Activated CD4-positive, alpha-beta T cell treated with anti-CD3 and anti-CD28 coated beads for 24 hours (primary cell): ENCODE measurements at regions not wholly inside any gene's neighbourhood (a gene's known extent, or its start where the extent isn't known, plus 50 kb on each side); places are given as distances from the start of the nearest gene placed in this dataset.
"Not testable (repeated sequence)": the region's sequence is repeated elsewhere in the genome, so short reads cannot be mapped to it uniquely, and the experiment has no call there.

Experiments used
- DNase-seq, 2 donors: peaks; one replicate each; pipeline ENCODE4 v3.0.0-alpha.2; 2020; ENCODE audit warnings: low read depth in 2 of 2

DNA sequence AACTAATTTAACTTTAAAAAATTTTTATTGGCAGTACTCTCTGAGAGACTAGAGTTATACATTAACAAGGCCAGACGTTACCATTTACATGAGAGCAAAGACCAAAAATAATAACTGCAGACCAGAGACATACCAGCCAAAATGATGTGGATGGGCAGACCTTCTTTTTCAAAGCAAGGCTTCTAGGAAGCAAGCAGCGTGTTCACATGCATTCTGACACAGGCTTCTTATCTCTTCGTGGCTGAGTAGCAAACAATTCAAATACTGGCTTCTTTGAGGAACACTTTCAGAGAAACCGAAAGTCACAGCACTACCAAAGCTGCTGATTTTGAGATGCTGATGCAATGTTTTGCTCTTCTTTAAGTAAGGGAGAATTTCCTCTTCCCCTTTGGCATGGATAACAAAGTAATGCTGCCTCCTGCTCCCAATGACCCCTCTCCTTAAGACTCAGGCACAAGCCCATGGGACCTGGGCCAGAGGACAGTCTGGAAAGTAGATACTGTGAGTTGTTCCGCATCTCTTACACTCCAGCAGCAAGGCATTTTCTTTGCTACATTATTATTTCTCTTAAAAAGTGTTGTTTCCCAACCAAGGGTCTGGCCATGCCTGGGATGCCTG lies 181.9 kb downstream of the MREG start:
- no peak for DNase-seq

DNA sequence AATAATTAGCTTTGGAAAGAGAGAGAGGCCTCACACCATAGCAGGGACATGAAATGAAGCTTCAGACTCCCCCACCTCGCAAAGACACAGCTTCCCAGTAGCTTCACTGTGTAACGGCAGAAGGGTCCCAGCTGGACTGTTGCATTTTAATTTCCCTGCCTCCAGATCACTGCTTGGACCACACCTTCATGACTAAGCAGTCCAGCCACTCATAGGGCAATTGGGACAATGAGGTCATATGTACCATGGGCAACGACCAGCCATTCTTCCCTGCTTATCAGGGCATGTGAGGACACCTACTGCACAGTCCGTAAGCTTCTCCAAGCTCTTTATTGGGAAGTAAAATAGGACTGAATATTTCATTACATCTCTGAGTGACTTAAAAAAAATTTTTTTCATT lies 183.0 kb downstream of the MREG start:
- DNase-seq: no peak

DNA sequence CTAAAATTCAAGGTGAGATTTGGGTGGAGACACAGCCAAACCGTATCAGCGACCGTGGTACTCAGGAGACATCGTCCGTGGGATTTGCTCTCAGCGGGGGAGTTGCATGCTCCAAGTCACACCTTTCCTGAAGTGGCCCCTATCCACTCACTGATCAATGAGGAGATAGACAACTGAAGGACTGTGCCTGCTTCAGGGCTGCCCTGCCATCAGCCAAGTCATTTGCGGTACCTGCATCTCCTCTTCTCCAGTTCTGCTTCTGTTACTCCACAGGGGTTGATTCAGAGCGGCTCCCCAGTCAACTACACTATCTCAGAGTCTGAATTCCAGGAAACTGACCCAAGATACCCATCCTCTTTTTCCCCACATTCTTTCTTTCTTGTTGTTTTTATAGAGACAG lies 184.1 kb downstream of the MREG start:
- DNase-seq: no peak

DNA sequence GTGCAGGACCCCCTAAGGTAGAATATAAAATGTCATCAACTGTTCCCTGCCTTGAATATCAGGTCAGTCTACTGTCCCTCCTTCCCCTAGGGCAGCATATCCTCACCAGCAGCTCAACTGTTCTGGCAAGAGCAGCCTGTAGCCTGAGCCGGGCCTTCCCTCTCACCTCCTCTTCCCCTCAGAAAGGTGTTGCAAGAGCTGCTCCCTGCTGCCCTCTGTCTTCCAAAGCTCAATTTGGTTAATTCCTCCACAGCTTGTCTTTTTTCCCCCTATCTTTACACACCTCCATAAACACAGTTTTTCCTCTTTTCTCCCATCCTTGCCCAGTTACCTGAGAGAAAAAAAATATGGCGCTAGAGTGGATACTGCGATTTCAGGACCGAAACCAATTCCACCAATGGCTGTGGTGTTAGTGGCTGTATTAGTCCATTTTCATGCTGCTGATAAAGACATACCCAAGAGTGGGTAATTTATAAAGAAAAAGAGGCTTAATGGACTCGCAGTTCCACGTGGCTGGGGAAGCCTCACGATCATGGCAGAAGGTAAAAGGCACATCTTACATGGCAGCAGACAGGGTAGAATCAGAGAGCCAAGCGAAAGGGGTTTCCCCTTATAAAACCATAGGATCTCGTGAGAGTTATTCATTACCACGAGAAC lies 184.7 kb downstream of the MREG start:
- DNase-seq: peak; percentile 3 to 4

DNA sequence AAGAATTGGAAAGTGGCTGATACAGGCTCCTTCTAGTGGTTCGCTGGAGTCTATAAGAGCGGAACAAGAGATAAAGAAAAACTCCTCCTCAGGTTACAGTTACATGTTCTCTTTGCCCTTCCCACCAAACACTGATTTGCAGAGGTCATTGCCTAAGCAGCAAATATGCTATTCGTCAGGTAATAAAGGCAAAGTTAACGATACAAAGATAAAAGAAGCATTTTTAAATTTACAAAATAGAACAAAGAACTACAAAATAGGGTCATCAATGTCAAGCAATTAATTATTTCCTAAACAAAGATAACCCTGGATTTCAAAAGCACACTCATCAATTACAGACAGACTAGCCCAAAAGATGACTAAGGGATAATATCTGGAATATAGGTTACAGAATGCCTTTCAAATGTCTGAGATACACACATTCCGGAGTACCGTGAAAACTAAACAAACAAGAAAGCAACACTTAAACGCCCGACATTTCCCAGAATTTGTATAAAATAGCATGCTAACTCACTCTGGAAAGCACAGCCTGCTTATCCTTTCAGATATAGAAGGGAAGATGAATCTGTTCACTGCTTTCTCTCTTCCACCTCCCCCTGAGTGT lies 186.4 kb downstream of the MREG start:
- no peak for DNase-seq

DNA sequence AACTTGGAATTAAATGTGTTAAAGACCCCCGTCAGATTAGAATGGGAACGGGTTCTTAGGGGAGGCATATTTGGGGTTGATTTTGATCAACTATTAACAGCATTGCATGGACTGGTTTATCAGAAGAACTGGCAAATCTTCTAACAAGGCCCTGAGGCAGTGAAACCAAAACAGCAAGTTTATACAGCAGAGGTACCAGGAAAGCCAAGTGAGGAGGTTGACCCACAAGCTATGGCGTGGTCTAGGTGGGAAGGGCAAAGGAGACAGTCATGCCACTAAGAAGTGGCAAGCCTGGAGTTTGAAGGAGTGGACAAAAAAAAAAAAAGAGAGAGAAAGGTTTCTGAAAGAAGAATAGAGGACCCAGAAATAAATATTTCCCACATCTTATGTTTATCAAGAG lies 187.0 kb downstream of the MREG start:
- DNase-seq: no peak

DNA sequence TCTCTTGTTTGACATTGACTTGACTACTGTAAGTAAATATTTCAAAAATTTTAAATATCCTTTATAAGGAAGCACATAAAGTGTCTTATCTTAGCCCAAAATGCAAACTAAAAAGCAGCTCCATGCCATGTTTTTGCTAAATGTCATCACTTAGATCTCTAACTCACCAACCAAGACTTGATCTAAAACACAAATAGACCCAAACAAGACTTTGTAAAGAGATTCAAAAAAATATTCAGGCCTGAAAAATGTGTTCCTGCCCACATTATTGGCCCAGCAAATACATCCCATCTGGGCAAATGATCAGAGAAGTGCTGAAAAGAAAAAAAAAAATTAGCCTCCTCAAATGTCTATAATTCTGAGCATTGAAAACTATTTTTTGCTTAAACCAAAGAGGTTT lies 187.6 kb downstream of the MREG start:
- no peak for DNase-seq

DNA sequence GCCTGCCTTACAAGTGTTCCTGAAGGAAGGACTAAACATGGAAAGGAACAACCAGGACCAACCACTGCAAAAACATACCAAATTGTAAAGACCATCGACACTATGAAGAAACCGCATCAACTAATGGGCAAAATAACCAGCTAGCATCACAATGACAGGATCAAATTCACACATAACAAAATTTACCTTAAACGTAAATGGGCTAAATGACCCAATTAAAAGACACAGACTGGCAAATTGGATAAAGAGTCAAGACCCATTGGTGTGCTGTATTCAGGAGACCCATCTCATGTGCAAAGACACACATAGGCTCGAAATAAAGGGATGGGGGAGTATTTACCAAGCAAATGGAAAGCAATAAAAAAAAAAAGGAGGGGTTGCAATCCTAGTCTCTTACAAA lies 192.1 kb downstream of the MREG start:
- DNase-seq: not testable (repeated sequence)

DNA sequence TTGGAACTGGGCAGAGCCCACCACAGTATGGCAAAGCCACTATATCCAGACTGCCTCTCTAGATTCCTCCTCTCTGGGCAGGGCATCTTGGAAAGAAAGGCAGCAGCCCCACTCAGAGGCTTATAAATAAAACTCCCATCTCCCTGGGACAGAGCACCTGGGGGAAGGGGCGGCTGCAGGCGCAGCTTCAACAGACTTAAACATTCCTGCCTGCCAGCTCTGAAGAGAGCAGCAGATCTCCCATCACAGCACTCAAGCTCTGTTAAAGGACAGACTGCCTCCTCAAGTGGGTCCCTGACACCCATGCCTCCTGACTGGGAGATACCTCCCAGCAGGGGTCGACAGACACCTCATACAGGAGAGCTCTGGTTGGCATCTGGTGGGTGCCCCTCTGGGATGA lies 193.6 kb downstream of the MREG start:
- not testable (repeated sequence) for DNase-seq

DNA sequence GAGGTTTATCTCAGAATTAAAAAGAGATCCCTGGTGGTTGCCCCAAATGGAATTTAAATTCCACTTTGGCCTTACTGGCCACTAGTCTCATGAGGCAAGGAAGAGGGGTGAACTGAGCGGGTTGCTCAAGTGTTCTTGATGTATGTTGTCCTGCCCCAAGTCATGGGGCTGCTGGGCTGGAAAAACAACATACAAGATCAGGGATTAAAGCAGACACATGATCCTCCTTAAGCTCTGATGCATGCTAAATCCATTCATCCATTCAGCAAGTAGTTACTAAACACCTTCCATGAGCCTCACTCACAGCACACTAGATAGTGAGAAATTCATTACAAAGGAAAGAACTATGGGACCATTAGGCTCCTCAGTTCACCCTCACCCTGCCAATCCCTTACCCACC lies 196.3 kb downstream of the MREG start:
- DNase-seq: no peak

DNA sequence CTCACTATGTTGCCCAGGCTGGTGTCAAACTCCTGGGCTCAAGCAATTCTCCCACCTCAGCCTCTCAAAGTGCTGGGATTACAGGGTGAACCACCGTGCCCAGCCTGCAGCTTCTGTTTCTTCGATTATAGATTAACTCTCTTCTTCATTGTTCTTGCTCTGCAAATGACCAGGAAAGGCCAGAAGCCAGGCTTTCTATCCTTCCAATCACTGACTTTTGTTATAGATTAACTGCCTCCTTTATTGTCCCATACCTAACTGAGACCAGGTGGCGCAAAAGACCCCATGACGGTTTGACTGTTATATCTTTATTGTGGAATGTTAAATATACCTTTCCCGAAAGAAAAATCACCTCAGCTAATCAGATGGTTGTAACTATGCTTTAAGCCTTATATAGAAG lies 196.9 kb downstream of the MREG start:
- no peak for DNase-seq

DNA sequence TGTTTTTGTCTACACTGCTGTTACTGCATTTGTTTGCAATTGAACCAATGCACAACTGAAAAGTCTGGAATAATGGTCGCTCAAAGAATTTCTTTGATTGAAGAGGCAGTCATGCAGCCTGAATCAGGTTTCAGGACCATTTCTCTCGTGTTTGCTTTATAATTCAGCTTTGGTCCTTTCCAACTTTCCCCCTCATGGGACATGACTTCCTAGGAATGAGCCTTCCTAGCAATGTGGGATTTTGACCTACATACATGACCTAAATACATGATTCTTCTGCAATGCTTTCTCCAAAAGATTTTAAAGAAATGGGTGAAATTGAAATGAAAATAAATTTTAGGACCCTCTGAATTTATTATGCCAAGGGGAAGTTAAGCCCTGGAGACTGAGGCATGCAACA lies 197.4 kb downstream of the MREG start:
- no peak for DNase-seq

DNA sequence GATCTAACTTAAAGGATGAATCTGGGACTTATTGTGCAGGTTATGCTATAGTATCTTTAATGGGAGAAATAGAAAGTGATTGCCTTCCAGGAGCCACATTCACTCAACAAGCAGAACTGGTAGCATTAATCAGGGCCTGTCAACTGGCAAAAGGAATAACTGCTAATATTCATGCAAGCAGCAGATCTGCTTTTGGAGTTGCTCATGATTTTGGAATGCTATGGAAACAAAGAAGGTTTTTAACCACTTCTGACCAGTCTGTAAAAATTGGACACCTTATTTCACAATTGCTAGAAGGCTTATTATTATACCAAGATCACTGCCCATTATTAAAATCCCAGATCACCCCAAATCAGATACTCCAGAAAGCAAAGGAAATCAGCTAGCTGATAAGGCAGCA lies 200.4 kb downstream of the MREG start:
- DNase-seq: no peak

DNA sequence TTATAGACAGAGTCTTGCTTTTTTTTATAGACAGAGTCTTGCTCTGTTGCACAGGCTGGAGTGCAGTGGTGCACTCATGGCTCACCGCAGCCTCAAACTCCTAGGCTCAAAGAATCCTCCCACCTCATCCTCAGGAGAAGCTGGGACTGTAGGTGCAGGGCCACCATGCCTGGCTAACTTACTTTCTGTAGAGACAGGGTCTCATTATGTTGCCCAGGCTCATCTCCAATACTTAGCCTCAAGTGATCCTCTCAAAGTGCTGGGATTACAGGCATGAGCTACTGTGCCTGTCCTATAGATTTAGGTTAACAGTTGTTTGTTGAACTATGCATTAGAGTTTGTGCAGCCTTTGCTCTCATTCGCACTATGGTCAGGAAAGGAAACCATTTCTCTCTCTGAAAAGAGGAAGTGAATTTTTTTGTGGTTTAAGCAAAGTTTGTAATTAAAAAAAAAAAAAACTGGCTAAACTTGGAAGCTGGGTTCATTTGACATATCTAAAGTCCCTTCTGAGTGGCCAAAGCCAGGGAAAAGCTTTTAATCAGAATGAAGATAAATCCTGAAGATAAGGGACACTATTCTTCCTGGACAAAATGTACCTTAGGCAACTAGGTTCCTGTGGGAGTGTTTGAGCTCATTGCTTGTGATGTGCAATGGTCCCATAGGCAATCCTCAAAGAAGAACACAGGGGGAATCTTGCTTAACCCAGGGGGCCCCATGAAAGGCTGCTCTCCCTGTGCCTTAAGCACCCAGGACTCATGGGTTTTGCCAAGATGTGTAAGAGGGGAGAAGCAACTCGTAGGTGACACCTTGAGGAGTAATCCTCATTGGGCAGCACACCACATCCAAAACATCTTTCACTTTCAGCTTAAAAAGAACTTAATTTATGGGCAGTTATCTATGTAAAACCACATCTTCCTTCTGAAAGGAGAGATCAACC lies 201.7 kb downstream of the MREG start:
- DNase-seq: no peak

DNA sequence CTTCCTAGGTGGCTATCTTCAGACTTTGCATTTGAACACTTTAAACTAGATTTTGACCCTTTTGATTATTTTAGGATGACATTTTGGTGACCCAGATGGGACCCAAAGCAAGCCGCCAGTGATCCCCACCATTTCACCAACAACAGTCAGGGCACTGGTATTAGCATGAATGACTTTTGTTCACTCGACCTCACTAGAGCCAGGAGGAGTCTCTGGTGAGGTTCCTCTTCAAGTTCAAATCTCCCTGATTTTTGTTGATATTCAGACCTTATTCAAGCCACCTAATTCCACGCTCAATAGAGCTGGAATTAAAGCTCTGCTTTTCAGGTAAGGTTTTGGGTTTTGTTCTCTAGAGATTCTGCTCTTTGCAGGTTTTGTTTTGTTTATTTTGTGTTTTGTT lies 202.3 kb downstream of the MREG start:
- DNase-seq: no peak

DNA sequence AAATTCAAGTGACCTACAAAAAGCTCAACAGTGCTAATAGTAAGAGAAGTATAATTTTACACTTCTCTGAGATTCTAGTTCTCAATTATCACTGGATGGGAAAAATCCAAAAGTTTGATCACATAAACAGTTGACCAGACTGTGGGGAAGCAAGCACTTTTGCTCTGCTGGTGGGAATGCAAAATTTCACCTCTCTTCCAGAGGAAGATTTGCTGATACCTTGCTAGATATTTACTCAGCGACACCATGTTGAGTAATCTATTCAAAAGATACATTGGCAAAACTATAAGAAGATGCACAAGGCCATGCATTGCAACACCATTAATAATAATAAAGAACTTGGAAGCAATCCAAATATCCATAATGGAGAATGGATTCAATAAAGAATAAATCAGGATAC lies 204.4 kb downstream of the MREG start:
- no peak for DNase-seq

DNA sequence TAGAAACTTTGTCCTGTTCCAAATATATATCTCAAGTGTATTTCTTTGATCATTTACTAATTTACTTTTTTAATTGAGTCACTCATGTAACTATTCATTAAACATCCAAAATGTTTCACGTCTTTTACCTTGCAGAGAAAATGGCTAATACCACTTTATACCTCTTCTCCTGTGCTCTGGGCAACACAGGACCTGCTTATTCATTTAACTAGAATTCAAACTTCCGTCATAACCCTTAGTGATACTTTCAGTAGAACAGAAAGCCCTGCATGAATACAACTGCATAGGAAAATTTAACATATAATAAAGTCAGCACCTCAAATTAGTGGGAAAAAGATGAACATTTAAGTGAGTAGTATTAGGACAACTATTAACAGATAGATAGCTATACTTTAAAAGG lies 205.2 kb downstream of the MREG start:
- DNase-seq: no peak

DNA sequence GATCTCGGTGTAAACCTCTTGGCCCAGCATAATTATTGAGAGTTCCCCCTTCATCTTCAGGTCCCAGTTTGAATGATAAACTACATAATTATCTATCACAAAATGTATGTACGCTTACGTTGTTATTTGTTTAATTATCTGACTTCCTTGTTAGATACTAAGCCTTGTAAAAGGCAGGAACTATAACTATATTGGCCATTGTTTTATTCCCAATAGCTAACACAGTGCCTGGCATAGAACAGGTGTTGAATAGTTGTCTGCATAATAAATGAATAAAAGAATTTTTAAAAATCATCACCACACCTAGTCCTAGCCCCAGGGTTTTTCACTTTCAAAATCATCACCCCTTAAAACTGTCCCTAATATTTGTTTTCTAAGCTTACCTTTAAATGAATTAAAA lies 207.9 kb downstream of the MREG start:
- no peak for DNase-seq

DNA sequence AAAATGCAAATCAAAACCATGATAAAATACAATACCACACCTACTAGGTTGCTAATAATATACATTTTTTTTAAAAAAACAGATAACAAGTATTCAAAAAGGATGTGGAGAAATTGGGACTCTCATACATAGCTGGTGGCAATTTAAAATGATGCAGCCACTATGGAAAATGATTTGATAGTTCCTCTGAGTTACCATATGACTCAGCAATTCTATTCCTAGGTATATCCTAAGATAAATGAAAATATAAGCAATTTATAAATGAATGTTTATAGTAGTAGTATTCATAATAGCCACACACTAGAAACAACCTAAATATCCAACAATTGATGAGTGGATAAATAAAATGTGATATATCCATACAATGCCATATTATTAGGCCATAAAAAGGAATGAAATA lies 210.2 kb downstream of the MREG start:
- no peak for DNase-seq

DNA sequence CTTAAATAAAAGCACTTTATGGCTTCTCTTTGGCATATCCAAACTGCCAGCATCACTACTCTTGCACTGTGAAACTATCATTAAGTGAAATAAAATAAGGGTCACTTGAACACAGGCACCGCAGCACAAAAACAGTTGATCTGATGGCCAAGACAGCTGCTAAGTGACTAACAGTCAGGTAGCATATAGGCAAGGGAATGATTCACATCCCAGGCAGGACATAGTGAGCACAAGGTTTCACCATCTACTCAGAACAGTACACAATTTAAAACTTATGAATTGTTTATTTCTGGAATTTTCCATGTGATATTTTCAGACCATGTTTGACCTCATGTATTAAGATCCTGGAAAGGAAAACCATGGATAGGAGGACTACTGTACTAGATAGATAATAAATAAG lies 214.2 kb downstream of the MREG start:
- DNase-seq: no peak

DNA sequence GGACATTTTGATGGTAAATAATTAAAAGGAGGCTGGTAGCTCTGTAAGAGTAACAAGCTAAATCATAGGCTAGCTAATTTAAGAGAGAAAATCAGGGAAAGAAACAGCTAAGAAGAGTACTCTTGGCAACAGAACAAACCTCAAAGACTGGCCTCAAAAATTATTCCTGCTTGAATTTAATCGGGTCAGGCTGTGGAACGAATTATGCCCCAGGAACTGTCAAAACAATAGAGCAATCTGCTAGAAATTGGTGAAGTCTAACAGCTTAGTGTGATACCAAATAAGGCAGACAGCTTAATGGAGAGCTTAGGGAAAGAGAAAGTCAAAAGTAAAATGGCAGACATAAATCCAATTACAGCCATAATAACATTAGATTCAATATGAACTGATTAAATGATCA lies 215.7 kb downstream of the MREG start:
- no peak for DNase-seq

DNA sequence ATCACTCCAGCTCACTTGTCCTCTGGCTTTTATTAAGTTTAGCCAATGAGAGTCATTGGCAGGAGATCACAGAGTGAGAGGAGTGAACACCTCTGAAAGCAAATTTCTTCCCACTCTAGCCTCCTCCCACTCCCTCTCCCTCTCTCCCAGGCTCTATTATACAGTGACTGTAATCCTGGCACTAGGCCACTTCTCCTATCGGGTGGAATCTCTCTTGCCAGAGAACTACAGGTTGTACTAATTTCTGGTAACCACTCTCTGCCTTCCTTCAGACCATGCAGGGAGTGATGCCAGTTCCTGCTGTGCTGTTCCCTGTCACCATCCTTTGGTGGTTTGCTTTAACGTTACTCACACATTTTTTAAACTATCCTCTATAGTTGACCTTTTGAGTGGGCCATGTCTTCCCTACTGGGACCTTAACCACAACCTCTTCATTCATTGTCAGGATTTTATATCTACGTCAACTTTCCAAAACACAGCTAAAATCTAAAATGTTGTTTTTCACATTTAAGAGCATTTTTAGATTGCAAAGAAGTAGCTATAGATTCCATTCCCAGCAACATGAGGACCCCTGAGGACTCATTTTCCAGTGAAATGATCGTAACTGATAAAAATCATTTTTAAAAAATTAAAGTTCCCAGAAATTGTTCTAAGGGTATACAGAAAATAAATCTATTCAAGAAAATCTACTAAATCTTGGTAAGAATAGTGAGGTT lies 217.1 kb downstream of the MREG start:
- no peak for DNase-seq
